Ureter (tissue), 1 donor: ENCODE measurements at regions not wholly inside any gene's neighbourhood (a gene's known extent, or its start where the extent isn't known, plus 50 kb on each side); places are given as distances from the start of the nearest gene placed in this dataset.
"Not testable (repeated sequence)": the region's sequence is repeated elsewhere in the genome, so short reads cannot be mapped to it uniquely, and the experiment has no call there.

ENCODE experiments used
- DNase-seq: peaks from one replicate; pipeline ENCODE4 v3.0.0-alpha.2; 2020; ENCODE audit warnings: low spot score
- donor health status: DM: yes; HTN: yes; CAD: no.

DNA sequence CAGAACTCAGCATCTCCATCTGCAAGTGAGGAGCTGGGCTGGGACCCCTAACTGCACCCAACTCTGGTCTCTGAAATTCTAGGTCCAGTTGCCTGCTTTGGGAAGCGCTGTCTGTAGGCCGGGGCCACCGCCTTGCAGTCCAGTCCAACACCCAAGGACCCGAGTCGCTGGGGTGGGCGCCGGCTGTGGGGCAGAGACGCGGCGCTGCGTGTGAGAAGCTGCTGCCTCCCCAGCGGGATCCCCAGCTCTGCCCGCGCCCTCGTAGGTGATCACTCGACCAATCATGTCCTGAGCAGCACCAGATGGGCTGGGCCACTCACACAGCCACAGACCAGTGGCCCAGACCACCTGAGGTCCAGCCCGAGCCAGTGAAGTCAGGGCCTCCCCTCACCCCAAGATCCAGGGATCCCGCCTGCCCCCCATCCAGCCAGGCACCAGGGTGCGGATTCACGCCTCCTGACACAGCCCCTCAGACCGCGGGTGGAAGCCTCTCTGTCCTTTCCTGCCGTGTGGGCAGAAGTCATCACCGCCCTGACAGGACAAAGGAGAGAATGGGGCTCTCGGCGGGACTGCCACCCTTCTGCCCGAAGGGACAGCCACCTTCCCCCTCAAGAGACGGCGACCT lies 67.4 kb upstream of the ADGRA1 start:
- no peak for DNase-seq

GRCh38 chr10:133019651-133020050 lies 68.1 kb upstream of the ADGRA1 start:
- DNase-seq: no peak

- no peak for DNase-seq
Observed at GRCh38 chr10:133019191-133019590, 68.5 kb upstream of the ADGRA1 start.

GRCh38 chr10:133018491-133018890 lies 69.2 kb upstream of the ADGRA1 start:
- DNase-seq: no peak

DNA sequence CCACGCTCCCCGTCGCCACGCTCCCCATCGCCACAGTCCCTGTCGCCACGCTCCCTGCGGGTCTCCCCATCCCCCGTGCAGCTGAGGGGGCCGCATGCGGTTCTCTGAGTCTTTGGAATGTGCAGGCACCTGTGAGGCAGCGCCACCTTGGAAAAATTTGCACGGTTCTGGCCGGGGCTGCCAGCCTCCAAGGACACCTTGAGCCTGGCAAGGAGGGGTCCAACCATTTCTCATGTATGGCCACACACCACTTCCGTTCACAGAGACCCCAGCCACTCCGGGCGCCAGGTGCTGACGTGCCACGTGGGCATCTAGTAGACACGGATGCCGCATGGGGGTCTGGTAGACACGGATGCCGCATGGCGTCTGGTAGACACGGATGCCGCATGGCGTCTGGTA lies 70.5 kb upstream of the ADGRA1 start:
- DNase-seq: no peak

GRCh38 chr10:133016493-133017202 lies 71.1 kb upstream of the ADGRA1 start:
- DNase-seq: no peak

DNA sequence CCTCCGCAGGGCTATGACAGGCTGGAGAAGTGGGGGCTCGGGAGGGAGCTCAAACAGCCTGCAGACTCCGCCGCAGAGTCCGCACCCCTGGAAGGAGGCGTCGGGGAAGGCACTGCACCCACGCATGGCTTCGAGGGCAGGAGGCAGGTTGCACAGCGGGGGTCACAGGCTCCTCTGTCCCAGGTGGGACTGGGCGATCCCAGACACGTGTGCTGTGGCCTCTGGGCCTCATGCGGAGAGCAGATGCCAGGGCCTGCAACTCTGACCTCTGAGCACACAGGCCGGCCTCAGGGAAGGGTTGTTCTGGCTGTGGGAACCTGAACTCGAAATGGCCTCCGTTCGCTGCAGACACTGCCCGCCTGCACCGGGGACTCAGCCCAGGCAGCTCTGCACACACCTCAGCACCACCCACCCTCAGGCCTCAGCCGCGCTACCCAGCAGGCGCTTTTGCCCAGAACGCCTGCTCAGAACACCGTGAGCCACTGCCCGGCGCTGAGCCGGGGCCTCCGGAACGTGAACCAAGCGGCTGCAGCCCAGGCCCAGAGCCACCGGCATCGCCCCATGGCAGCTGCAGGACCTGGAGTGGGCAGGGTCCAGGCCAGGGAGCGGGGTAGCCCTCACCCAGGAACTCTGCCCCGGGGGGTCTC lies 71.8 kb upstream of the ADGRA1 start:
- no peak for DNase-seq

- DNase-seq: no peak
Observed at GRCh38 chr10:133015321-133015720, 72.4 kb upstream of the ADGRA1 start.

GRCh38 chr10:133014416-133015210 lies 72.2 kb upstream of the CFAP46 start:
- DNase-seq: no peak

DNA sequence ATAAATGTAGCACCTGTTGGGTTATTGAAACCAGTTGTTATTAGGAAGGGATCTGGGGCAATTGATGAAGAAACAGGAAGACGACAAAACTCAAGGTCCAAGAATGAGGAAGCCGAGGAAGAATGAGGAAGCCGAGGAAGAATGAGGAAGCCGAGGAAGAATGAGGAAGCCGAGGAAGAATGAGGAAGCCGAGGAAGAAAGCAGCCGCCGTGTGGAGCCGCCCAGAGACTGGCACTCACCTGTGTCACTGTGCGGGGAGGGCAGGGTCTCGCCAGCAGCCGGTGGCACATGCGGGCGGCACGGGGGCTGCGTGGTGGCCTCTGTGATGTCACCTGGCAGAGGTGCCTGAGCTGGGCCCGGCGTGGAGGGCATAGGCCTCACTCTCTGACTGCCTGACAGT lies 71.1 kb upstream of the CFAP46 start:
- peak; percentile 73 for DNase-seq

DNA sequence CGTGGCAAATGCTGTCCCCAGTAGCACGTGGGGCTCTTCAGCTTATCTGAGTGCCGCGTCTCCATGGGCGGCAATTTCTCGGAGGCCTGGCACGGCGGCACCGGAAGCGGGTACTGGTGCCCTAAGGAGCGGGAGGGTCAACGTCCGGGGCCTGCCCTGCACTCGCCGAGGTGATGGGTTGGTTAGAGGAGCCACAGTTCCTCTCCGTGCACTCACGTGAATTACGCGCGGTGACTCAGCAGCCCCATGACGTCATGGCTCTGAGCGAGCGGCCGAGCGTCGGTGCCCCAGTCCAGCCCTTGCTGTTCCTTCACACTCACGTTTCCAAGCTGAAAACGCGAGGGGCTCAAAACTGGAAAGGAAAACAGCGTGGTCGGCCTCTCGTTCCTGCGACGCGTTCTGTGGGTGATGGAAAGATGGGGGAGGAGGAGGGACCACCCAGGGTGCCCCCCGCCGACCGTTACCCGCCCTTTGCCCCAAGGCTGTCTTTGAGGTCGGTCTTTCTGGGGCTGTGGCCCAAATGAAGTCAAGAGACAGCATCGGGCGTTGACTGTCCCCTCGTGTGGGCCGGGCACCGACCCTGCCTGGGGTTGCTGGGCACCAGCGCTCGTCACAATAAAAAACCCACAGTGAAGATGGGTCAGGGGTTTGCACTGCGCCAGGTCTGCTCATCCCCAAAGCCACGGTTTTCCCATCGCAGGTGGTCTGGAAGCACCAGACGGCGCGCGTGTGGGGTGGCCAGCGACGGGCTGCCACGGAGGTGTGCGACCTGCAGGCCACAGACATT lies 70.4 kb upstream of the CFAP46 start:
- no peak for DNase-seq

- no peak for DNase-seq
Observed at GRCh38 chr10:133011882-133012281, 69.5 kb upstream of the CFAP46 start.

- not testable (repeated sequence) for DNase-seq
Observed at GRCh38 chr10:133011393-133011792, 69.0 kb upstream of the CFAP46 start.

- DNase-seq: not testable (repeated sequence)
Observed at GRCh38 chr10:133010843-133011179, 68.4 kb upstream of the CFAP46 start.

DNA sequence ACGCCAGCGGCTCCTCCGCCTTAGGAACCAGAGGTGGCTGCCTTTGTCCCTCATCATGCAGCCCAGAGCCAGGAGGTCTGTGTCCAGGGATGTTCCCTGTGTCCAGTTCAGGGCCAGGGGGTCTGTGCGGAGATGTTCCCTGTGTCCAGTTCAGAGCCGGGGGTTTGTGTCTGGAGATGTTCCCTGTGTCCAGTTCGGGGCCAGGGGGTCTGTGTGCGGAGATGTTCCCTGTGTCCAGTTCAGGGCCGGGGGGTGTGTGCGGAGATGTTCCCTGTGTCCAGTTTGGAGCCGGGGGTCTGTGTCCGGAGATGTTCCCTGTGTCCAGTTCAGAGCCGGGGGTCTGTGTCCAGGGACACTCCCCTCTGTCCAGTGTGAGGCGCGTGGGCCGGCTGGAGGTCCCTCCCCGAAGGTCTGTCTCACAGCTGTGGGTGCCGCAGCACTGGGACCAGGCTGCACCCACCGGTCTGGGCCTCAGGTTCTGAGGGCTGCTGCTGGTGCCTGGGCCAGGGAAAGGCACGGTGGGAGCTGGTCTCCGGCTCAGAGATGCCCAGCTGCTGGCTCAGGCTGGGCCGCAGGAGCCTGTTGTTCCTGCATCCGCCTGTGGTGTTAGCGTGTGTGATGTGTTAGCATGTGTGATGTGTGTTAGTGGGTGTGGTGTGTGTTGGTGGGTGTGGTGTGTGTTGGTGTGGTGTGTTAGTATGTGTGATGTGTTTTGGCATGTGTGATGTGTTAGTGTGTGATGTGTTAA lies 67.9 kb upstream of the CFAP46 start:
- no peak for DNase-seq

DNA sequence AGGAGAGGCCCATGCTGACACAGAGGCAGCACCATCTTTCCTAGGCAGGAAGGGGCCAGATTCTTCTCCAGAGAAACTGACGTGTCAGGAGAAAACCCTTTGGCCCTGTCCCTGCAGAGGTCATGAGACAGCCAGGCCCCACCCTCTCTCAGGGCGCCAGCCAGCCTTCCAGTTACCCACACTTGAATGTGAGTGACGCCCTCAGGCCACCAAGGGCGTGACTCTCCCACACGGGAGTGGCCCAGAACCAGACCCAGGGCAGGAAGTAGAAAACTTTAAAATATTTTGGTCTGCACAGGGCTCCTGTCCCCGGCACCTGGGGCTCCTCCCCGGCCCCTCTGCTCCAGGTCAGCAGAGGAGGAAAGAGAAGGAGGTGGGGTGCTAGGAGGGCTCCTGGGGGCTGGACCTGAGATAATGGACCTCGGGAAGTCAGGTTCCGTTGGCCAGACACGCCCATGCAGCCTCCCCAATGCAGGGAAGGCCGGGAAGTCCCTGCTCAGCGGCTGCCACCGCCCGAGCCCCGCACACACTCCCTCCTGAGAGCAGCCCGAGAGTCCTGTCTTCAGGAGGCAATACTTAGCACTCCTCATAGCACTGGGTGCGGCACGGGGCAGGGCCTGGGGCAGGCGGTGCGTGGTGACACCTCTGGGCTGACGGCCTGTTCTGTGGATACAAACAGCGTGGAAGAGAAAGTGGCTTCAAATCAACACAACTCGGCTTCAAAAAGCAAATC lies 67.0 kb upstream of the CFAP46 start:
- DNase-seq: peak; percentile 82

DNA sequence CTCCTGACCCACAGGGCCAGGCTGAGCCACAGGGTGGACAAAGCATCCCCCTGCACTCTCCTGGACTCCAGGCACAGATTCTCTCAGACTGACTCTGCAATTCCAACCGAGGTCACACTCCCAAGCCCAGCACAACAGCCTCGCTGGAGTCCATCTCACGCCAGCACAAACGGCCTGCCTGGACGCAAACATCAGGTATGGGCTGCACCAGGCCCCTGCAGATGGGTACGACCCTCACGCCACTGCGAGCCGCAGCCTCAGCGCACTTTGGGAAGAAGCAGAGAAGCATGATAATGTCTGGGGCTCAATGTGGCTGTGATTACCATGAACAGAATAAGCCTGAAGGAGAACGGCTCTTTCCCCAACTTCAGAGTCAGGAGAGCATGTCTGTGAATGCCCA lies 66.4 kb upstream of the CFAP46 start:
- DNase-seq: no peak

GRCh38 chr10:133008196-133008595 lies 65.8 kb upstream of the CFAP46 start:
- no peak for DNase-seq

DNA sequence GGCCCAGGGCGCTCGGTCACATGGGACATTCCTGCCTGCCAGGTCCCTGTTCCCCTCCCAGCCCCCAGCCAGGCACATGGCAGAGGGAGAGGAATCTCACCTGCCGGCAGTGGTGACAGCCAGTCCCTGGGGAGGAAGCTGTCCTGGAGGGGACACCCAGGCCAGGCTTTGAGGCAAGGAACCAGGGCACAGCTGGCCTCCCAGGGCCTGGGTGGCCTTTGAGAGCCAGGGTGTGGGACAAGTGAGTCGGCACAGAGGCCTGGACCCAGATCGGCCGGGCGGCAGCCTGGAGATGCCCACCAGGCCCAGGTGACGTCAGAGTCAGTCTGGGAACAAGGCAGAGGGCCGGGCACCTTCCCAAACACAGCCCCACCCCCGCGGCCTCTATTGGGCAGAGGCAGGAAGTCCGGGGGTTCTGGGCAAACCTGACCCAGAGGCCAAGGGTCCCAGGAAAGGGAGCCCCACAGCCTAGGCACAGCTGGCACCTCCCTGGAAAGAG lies 65.0 kb upstream of the CFAP46 start:
- no peak for DNase-seq

GRCh38 chr10:133006806-133007205 lies 64.4 kb upstream of the CFAP46 start:
- DNase-seq: no peak
